HL-60 (cell line): ENCODE measurements at regions not wholly inside any gene's neighbourhood (a gene's known extent, or its start where the extent isn't known, plus 50 kb on each side); places are given as distances from the start of the nearest gene placed in this dataset.

ENCODE experiments used
- CTCF ChIP-seq: IDR thresholded peaks from one replicate; pipeline ENCODE4 v1.5.1; 2011; ENCODE audit warnings: low read length, control low read depth, inconsistent platforms; ENCODE audit not compliant: insufficient read depth
- GABPA ChIP-seq: IDR thresholded peaks from 2 replicates; pipeline ENCODE4 v1.6.1; 2012; ENCODE audit warnings: low read depth
- POLR2AphosphoS5 ChIP-seq: IDR thresholded peaks from 2 replicates; pipeline ENCODE4 v1.6.1; 2012; ENCODE audit warnings: low read depth

- TF ChIP-seq CTCF (no peak), POLR2AphosphoS5 (no peak), GABPA (no peak)
These were observed 282.5 kb downstream of the CTTN start for GRCh38 chr11:70680781-70681281.
